ENCODE measurements at regions not wholly inside any gene's neighbourhood (a gene's known extent, or its start where the extent isn't known, plus 50 kb on each side); places are given as distances from the start of the nearest gene placed in this dataset.
"Not testable (repeated sequence)": the region's sequence is repeated elsewhere in the genome, so short reads cannot be mapped to it uniquely, and the experiment has no call there.

GRCh38 chr2:194915485-194915884 is 741.5 kb upstream of the SLC39A10 start:
- Histone ChIP-seq H3K4me2 (no peak overlapping the region), H3K4me1 (no peaks in the 10 kb centered on the region), H3K36me3 (no peaks in the 10 kb centered on the region), H4K20me1 (no peaks in the 10 kb centered on the region), H3K9me3 (replicated peaks in 1 of 11) (no peaks in the 10 kb centered on the region), H3K27ac (no peak overlapping the region), H3K9ac (no peak overlapping the region), H3K27me3 (no peaks in the 10 kb centered on the region), H3K4me3 (no peak overlapping the region)
- no peak for TF ChIP-seq Cebpa-rat (IDR thresholded peaks at IDR 0.05)

GRCh38 chr2:194907569-194907968 is 749.5 kb upstream of the SLC39A10 start:
- no peak overlapping the region for H3K27ac ChIP-seq
- H3K36me3 ChIP-seq = no peaks in the 10 kb centered on the region
- TF ChIP-seq Cebpa-rat (IDR thresholded peaks at IDR 0.05) = no peak
- no peak overlapping the region for H3K4me3 ChIP-seq
- H3K4me1 ChIP-seq = no peaks in the 10 kb centered on the region
- H3K4me2 ChIP-seq = no peak overlapping the region
- no peaks in the 10 kb centered on the region for H3K9me3 ChIP-seq (replicated peaks in 1 of 11)
- H3K27me3 ChIP-seq = no peaks in the 10 kb centered on the region
- no peaks in the 10 kb centered on the region for H4K20me1 ChIP-seq
- H3K9ac ChIP-seq = no peak overlapping the region

- no peaks in the 10 kb centered on the region for H3K36me3 ChIP-seq
- H3K9me3 ChIP-seq (replicated peaks in 1 of 11) = no peaks in the 10 kb centered on the region
- no peaks in the 10 kb centered on the region for H4K20me1 ChIP-seq
- no peak overlapping the region for H3K4me3 ChIP-seq
- H3K27ac ChIP-seq = no peak overlapping the region
- no peaks in the 10 kb centered on the region for H3K4me1 ChIP-seq
- no peak for TF ChIP-seq Cebpa-rat (IDR thresholded peaks at IDR 0.05)
- H3K4me2 ChIP-seq = no peak overlapping the region
- no peaks in the 10 kb centered on the region for H3K27me3 ChIP-seq
- H3K9ac ChIP-seq = no peak overlapping the region
Measured at GRCh38 chr2:194896871-194897270, 760.2 kb upstream of the SLC39A10 start.

DNA sequence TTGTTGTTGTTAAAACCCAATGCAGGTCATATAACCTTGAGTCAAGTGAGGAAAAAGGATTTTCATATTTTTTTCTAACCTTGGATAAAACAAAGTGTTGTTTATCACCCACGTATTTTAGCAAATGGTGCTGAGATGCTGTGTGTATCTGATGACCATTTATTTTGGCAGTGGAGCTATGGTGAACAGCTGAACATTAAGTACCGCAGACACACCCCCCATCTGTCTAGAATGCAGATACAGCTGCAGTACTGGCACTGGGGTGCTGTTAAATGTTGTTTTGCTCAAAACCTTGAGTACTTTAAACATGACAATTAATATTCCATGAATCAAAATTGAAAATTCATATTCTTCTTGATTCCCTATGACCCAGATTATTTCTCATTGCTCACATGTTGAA is 773.3 kb upstream of the SLC39A10 start:
- Histone ChIP-seq H3K36me3 (no peaks in the 10 kb centered on the region), H3K27ac (no peak overlapping the region), H3K9me3 (replicated peaks in 1 of 11) (no peaks in the 10 kb centered on the region), H3K4me3 (no peak overlapping the region), H4K20me1 (no peaks in the 10 kb centered on the region), H3K27me3 (no peaks in the 10 kb centered on the region), H3K9ac (no peak overlapping the region), H3K4me2 (no peak overlapping the region), H3K4me1 (no peaks in the 10 kb centered on the region)
- TF ChIP-seq Cebpa-rat (IDR thresholded peaks at IDR 0.05) = no peak

GRCh38 chr2:194870974-194871535 is 786.0 kb upstream of the SLC39A10 start:
- no peak for TF ChIP-seq Cebpa-rat (IDR thresholded peaks at IDR 0.05)
- Histone ChIP-seq H3K36me3 (no peaks in the 10 kb centered on the region), H3K27me3 (no peaks in the 10 kb centered on the region), H3K9me3 (replicated peaks in 1 of 11) (no peaks in the 10 kb centered on the region), H3K4me1 (no peaks in the 10 kb centered on the region), H4K20me1 (no peaks in the 10 kb centered on the region), H3K4me3 (no peak overlapping the region), H3K27ac (no peak overlapping the region), H3K9ac (no peak overlapping the region), H3K4me2 (no peak overlapping the region)

DNA sequence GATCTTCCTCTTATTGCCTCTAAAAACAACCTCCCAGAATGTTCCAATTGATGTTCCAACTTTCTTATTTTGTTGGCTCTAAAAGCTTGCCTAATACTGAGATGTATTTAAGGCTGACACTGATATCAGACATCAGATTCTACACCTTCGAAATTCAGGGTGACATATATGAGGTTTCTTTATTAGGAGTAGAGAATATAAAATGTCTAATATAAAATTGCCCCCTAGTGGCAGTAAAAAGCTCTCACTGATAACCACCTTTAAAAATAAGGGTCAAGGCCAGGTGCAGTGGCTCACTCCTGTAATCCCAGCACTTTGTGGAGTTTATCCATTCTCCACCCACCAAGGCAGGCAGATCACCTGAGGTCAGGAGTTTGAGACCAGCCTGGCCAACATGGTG is 789.7 kb upstream of the SLC39A10 start:
- H3K9me3 ChIP-seq (replicated peaks in 1 of 11) = no peaks in the 10 kb centered on the region
- no peaks in the 10 kb centered on the region for H3K27me3 ChIP-seq
- no peak overlapping the region for H3K9ac ChIP-seq
- H3K4me2 ChIP-seq = no peak overlapping the region
- no peak for TF ChIP-seq Cebpa-rat (IDR thresholded peaks at IDR 0.05)
- H3K36me3 ChIP-seq = no peaks in the 10 kb centered on the region
- no peak overlapping the region for H3K27ac ChIP-seq
- no peaks in the 10 kb centered on the region for H3K4me1 ChIP-seq
- H4K20me1 ChIP-seq = no peaks in the 10 kb centered on the region
- no peak overlapping the region for H3K4me3 ChIP-seq

- no peak for TF ChIP-seq Cebpa-rat (IDR thresholded peaks at IDR 0.05)
- no peak overlapping the region for H3K27ac ChIP-seq
- no peaks in the 10 kb centered on the region for H3K9me3 ChIP-seq (replicated peaks in 1 of 11)
- H3K36me3 ChIP-seq = no peaks in the 10 kb centered on the region
- H3K9ac ChIP-seq = no peak overlapping the region
- H3K27me3 ChIP-seq = no peaks in the 10 kb centered on the region
- H3K4me3 ChIP-seq = no peak overlapping the region
- H3K4me2 ChIP-seq = no peak overlapping the region
- H4K20me1 ChIP-seq = no peaks in the 10 kb centered on the region
- H3K4me1 ChIP-seq = no peaks in the 10 kb centered on the region
Measured at GRCh38 chr2:194854941-194855340, 802.1 kb upstream of the SLC39A10 start.

DNA sequence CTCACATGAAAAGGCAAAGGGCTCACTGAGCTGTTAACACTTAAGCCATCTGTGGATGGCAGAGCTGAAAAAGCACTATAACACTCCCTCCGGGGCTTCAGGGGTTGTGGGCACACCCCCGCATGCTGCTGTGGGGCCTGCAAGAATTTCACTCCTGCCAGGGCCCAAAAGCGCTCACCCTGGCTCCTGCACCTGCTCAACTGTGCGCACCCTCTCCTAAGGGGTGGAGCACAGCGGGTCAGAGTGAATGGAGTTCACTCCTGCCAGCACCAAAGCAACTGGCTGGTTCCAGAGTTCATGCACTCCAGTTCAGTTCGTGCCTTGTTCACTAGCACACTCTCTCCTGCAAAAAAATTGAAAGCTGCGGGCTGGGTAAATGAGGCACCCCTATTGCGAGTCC is 814.2 kb upstream of the SLC39A10 start:
- Histone ChIP-seq H3K27ac (no peak overlapping the region), H3K4me2 (no peak overlapping the region), H4K20me1 (no peaks in the 10 kb centered on the region), H3K9me3 (replicated peaks in 1 of 11) (no peaks in the 10 kb centered on the region), H3K36me3 (no peaks in the 10 kb centered on the region), H3K4me3 (no peak overlapping the region), H3K27me3 (no peaks in the 10 kb centered on the region), H3K9ac (no peak overlapping the region), H3K4me1 (no peaks in the 10 kb centered on the region; a peak in 2 of 20 replicates)
- TF ChIP-seq Cebpa-rat (IDR thresholded peaks at IDR 0.05) = no peak

DNA sequence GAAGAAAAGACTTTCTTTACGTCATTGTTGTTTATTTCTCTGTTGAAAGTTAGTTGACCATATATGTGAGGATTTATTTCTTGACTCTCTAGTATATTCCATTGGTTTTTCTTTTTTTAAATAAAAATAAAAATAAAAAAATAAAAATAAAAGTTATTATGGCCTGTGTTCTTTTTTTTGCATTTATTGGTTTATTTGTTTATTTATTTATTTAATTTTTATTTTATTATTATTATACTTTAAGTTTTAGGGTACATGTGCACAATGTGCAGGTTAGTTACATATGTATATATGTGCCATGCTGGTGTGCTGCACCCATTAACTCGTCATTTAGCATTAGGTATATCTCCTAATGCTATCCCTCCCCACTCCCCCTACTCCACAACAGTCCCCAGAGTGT is 822.7 kb upstream of the SLC39A10 start:
- not testable (repeated sequence) for H3K9me3 ChIP-seq (replicated peaks in 1 of 11); H3K4me1 ChIP-seq

DNA sequence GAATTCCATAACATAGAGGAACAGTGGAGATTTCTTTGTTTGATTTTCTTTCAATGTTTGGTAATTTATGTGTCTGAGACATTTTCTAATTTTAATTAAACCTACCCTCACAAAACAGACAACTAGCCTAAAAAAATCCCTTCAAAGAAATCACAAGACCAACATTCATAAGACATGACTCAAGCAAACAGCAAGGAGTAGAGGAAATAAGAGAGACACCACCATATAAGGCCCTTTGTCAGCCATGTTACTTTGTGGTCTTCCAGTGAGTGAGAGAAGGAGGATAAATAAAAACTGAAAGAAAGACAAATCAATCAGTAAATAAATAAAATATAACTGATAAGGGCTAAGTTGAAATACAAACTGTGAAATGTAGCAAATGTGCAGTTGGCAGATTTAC is 830.8 kb upstream of the SLC39A10 start:
- TF ChIP-seq Cebpa-rat (IDR thresholded peaks at IDR 0.05) = no peak
- Histone ChIP-seq H3K27ac (no peak overlapping the region), H3K27me3 (no peaks in the 10 kb centered on the region), H3K9ac (no peak overlapping the region), H3K4me1 (no peaks in the 10 kb centered on the region), H4K20me1 (no peaks in the 10 kb centered on the region), H3K4me2 (no peak overlapping the region), H3K36me3 (no peaks in the 10 kb centered on the region), H3K4me3 (no peak overlapping the region), H3K9me3 (replicated peaks in 1 of 11) (no peaks in the 10 kb centered on the region)

More for the DNA sequence above, 822.7 kb upstream of the SLC39A10 start:
- not testable (repeated sequence) for H4K20me1 ChIP-seq, H3K27ac ChIP-seq, H3K4me2 ChIP-seq, H3K4me3 ChIP-seq, H3K9ac ChIP-seq, H3K27me3 ChIP-seq, H3K36me3 ChIP-seq

DNA sequence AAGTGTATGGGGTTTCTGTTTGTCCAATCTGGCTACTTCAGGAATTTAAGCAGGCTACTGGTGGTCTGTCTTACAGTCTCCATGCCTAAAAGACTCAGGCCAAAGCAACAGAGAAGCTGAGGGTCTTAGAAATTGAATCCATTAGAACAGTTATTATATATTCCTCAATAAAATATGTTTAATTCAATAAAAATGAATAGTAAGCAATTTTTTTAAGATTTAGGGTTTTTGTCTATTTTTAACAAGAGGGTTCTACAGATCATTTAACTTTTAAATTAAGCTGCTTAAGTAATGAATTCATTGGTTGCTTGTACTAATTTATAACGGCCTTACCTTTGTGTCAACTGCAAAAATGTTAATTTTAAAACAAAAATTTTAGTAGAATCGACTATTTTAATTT is 832.6 kb upstream of the SLC39A10 start:
- H3K36me3 ChIP-seq = no peaks in the 10 kb centered on the region
- H3K9ac ChIP-seq = no peak overlapping the region
- no peaks in the 10 kb centered on the region for H4K20me1 ChIP-seq
- no peak for TF ChIP-seq Cebpa-rat (IDR thresholded peaks at IDR 0.05)
- H3K9me3 ChIP-seq (replicated peaks in 1 of 11) = no peaks in the 10 kb centered on the region
- no peaks in the 10 kb centered on the region for H3K4me1 ChIP-seq
- no peak overlapping the region for H3K4me3 ChIP-seq
- no peaks in the 10 kb centered on the region for H3K27me3 ChIP-seq
- no peak overlapping the region for H3K27ac ChIP-seq
- H3K4me2 ChIP-seq = no peak overlapping the region
